IMR-90 (cell line): ENCODE measurements at regions not wholly inside any gene's neighbourhood (a gene's known extent, or its start where the extent isn't known, plus 50 kb on each side); places are given as distances from the start of the nearest gene placed in this dataset.

Source experiments
- ATAC-seq: fragments of 200-7000 bp; cut with Tn5 transposase; 2 replicates; pipeline ENCODE4 v1.9.1; 2020; ENCODE audit warnings: low read depth, mild to moderate bottlenecking, moderate library complexity
- BruUV-seq: library from RNA; stranded (reverse); fragments of 400-500 nt; replicated peaks from 2 replicates; lab custom pipeline; 2021; lab: Mats Ljungman, UMichigan
- CTCF ChIA-PET: fragments of 300-600 bp; formaldehyde crosslinking; extraction: SDS; loops from one replicate; lab custom pipeline; 2021; ENCODE audit warnings: antibody characterized with exemption; lab: Yijun Ruan, JAX
- POLR2A ChIA-PET: fragments of 300-600 bp; sonication (Branson Sonifier 250); formaldehyde crosslinking; loops from one replicate; lab custom pipeline; 2022; ENCODE audit warnings: antibody characterized with exemption; ENCODE audit not compliant: unreplicated experiment; lab: Charles Lee
- DNase-seq: peaks from one replicate; pipeline ENCODE4 v3.0.0; 2013
- H2AFZ ChIP-seq: replicated peaks from 2 replicates; pipeline ENCODE3; 2013; ENCODE audit warnings: low read length, mild to moderate bottlenecking; ENCODE audit not compliant: poor library complexity
- H2AK5ac ChIP-seq: 2 replicates; pipeline ENCODE4 v1.6.1; 2013; ENCODE audit warnings: low read depth, low read length, inconsistent platforms
- H2AK9ac ChIP-seq: replicated peaks from 2 replicates; pipeline ENCODE3; 2013; ENCODE audit warnings: mild to moderate bottlenecking, low read depth, low read length, moderate library complexity; ENCODE audit not compliant: poor library complexity
- H2BK120ac ChIP-seq: 2 replicates; pipeline ENCODE4 v1.6.1; 2013; ENCODE audit warnings: low read depth, low read length, inconsistent platforms
- H2BK15ac ChIP-seq: 3 replicates; pipeline ENCODE4 v1.6.1; 2013; ENCODE audit warnings: low read depth, low read length, inconsistent platforms
- H2BK20ac ChIP-seq: 2 replicates; pipeline ENCODE4 v1.6.1; 2013; ENCODE audit warnings: low read depth, mild to moderate bottlenecking, inconsistent platforms, low read length, moderate library complexity
- H2BK5ac ChIP-seq: 2 replicates; pipeline ENCODE4 v1.6.1; 2013; ENCODE audit warnings: mild to moderate bottlenecking, low read depth, low read length, inconsistent platforms; ENCODE audit not compliant: poor library complexity, severe bottlenecking
- H3K14ac ChIP-seq: replicated peaks from 2 replicates; pipeline ENCODE4 v1.6.1; 2013; ENCODE audit warnings: low read depth, low read length, inconsistent platforms
- H3K18ac ChIP-seq: 2 replicates; pipeline ENCODE4 v1.6.1; 2013; ENCODE audit warnings: low read depth, low read length, control low read depth
- H3K23ac ChIP-seq: 2 replicates; pipeline ENCODE4 v1.6.1; 2013; ENCODE audit warnings: low read depth, low read length, inconsistent platforms
- H3K27ac ChIP-seq: 2 replicates; pipeline ENCODE4 v1.5.1; 2013; ENCODE audit warnings: mild to moderate bottlenecking, control low read depth, low read length; ENCODE audit not compliant: insufficient read depth
- H3K27me3 ChIP-seq: 2 replicates; pipeline ENCODE4 v1.6.1; 2013; ENCODE audit warnings: low read length; ENCODE audit not compliant: control insufficient read depth, insufficient read depth
- H3K36me3 ChIP-seq: 2 replicates; pipeline ENCODE4 v1.6.1; 2013; ENCODE audit warnings: low read length, mixed read lengths; ENCODE audit not compliant: control insufficient read depth, insufficient read depth
- H3K4ac ChIP-seq: 2 replicates; pipeline ENCODE4 v1.6.1; 2013; ENCODE audit warnings: low read depth, low read length, inconsistent platforms
- H3K4me1 ChIP-seq: 2 replicates; pipeline ENCODE4 v1.6.1; 2013; ENCODE audit warnings: low read length, mixed read lengths; ENCODE audit not compliant: control insufficient read depth, insufficient read depth
- H3K4me2 ChIP-seq: 2 replicates; pipeline ENCODE4 v1.6.1; 2013; ENCODE audit warnings: low read depth, mild to moderate bottlenecking, control low read depth, low read length, moderate library complexity
- H3K4me3 ChIP-seq: 2 replicates; pipeline ENCODE4 v1.5.1; 2013; ENCODE audit warnings: low read depth, mild to moderate bottlenecking, control low read depth, low read length, moderate library complexity; ENCODE audit not compliant: insufficient read depth
- H3K56ac ChIP-seq: 2 replicates; pipeline ENCODE4 v1.6.1; 2013; ENCODE audit warnings: low read length, inconsistent platforms; ENCODE audit not compliant: insufficient read depth; ENCODE audit errors: extremely low read depth
- H3K79me1 ChIP-seq, 2 experiments: 2 replicates each; pipeline ENCODE4 v1.6.1; 2013; ENCODE audit warnings: low read length in 2 of 2, inconsistent platforms in 1 of 2, low read depth in 1 of 2
- H3K9ac ChIP-seq: 2 replicates; pipeline ENCODE4 v1.6.1; 2013; ENCODE audit warnings: low read depth, low read length, control low read depth
- H3K9me1 ChIP-seq: 2 replicates; pipeline ENCODE4 v1.6.1; 2013; ENCODE audit warnings: low read length, inconsistent platforms; ENCODE audit not compliant: insufficient read depth
- H3K9me3 ChIP-seq: 2 replicates; pipeline ENCODE4 v1.6.1; 2013; ENCODE audit warnings: low read length; ENCODE audit not compliant: control insufficient read depth, insufficient read depth
- H4K20me1 ChIP-seq: 2 replicates; pipeline ENCODE4 v1.6.1; 2013; ENCODE audit warnings: low read length, inconsistent platforms; ENCODE audit not compliant: insufficient read depth
- H4K5ac ChIP-seq: 2 replicates; pipeline ENCODE4 v1.6.1; 2013; ENCODE audit warnings: mild to moderate bottlenecking, low read depth, low read length, control low read depth
- H4K8ac ChIP-seq, 2 experiments: 2 replicates each; pipeline ENCODE4 v1.6.1; 2013; ENCODE audit warnings: low read depth in 2 of 2, low read length in 2 of 2, control low read depth in 1 of 2, inconsistent platforms in 1 of 2
- H4K91ac ChIP-seq: 2 replicates; pipeline ENCODE4 v1.6.1; 2013; ENCODE audit warnings: low read depth, low read length, inconsistent platforms; ENCODE audit not compliant: insufficient read depth
- BHLHE40 ChIP-seq: fragments of 150-350 bp; IDR thresholded peaks from 2 replicates; pipeline ENCODE4 v1.6.1; 2016; ENCODE audit warnings: mild to moderate bottlenecking, low read depth, low read length
- CEBPB ChIP-seq: IDR thresholded peaks from 2 replicates; pipeline ENCODE4 v1.6.1; 2012; ENCODE audit warnings: low read depth, low read length, improper control_type of control experiment
- CHD1 ChIP-seq: IDR thresholded peaks from 2 replicates; pipeline ENCODE4 v1.6.1; 2012; ENCODE audit warnings: low read depth, low read length, improper control_type of control experiment
- CTCF ChIP-seq: conservative IDR thresholded peaks from 2 replicates; pipeline ENCODE4 v1.5.1; 2012; ENCODE audit warnings: mild to moderate bottlenecking, low read depth, low read length, improper control_type of control experiment
- FOS ChIP-seq: fragments of 150-350 bp; IDR thresholded peaks from 2 replicates; pipeline ENCODE4 v1.6.1; 2016; ENCODE audit warnings: low read depth, low read length
- MAFK ChIP-seq: IDR thresholded peaks from 2 replicates; pipeline ENCODE4 v1.6.1; 2012; ENCODE audit warnings: low read depth, low read length, improper control_type of control experiment
- MAZ ChIP-seq: IDR thresholded peaks from 2 replicates; pipeline ENCODE4 v1.6.1; 2012; ENCODE audit warnings: low read depth, mild to moderate bottlenecking, low read length, improper control_type of control experiment, moderate library complexity, borderline replicate concordance
- MXI1 ChIP-seq: IDR thresholded peaks from 2 replicates; pipeline ENCODE4 v1.6.1; 2012; ENCODE audit warnings: low read depth, mild to moderate bottlenecking, low read length, moderate library complexity, borderline replicate concordance
- NFE2L2 ChIP-seq: fragments of 150-350 bp; IDR thresholded peaks from 2 replicates; pipeline ENCODE4 v1.6.1; 2016; ENCODE audit warnings: low read depth, mild to moderate bottlenecking, low read length
- POLR2A ChIP-seq: IDR thresholded peaks from 2 replicates; pipeline ENCODE4 v1.6.1; 2012; ENCODE audit warnings: mild to moderate bottlenecking, low read depth, low read length
- RAD21 ChIP-seq: IDR thresholded peaks from 2 replicates; pipeline ENCODE4 v1.6.1; 2012; ENCODE audit warnings: low read length, improper control_type of control experiment
- RCOR1 ChIP-seq: IDR thresholded peaks from 2 replicates; pipeline ENCODE4 v1.6.1; 2012; ENCODE audit warnings: mild to moderate bottlenecking, low read length, improper control_type of control experiment; ENCODE audit not compliant: insufficient replicate concordance
- RFX5 ChIP-seq: IDR thresholded peaks from 2 replicates; pipeline ENCODE4 v1.8.0; 2012; ENCODE audit warnings: low read depth, mild to moderate bottlenecking, low read length, moderate library complexity
- SMC3 ChIP-seq: fragments of 150-350 bp; IDR thresholded peaks from 2 replicates; pipeline ENCODE4 v1.6.1; 2016; ENCODE audit warnings: low read depth, mild to moderate bottlenecking, antibody characterized with exemption, low read length, moderate library complexity
- USF2 ChIP-seq: fragments of 150-350 bp; IDR thresholded peaks from 2 replicates; pipeline ENCODE4 v1.6.1; 2017; ENCODE audit warnings: mild to moderate bottlenecking, antibody characterized with exemption, low read length, low read depth
- WGBS, 2 experiments: methylation state at CpG; one replicate each; pipeline versions ENCODE4 v1.1.5 to v1.1.7; 2013; ENCODE audit warnings: missing lambda C conversion rate in 2 of 2; ENCODE audit not compliant: insufficient read length in 1 of 2; ENCODE audit errors: extremely low coverage in 2 of 2; 5-methylcytosine and 5-hydroxymethylcytosine counted together
- dilution Hi-C: fragments of 300-500 bp; cut with HindIII; formaldehyde crosslinking; loops from one replicate; pipeline ENCODE4 v1.14.3; 2018; ENCODE audit warnings: low sequenced_read_pairs; ENCODE audit not compliant: unreplicated experiment
- in situ Hi-C: fragments of 300-500 bp; cut with MboI; formaldehyde crosslinking; loops from 3 replicates; pipeline ENCODE4 v1.14.3; 2019; ENCODE audit warnings: low sequenced_read_pairs, inconsistent platforms, mixed read lengths
- intact Hi-C: fragments of 100-400 bp; cut with micrococcal nuclease; formaldehyde crosslinking; loops from 2 replicates; pipeline ENCODE4 v1.10.0; 2022
- TF ChIP-seq, protein P1 (sequence below): fragments of 150-350 bp; IDR thresholded peaks from 2 replicates; pipeline ENCODE4 v1.6.1; 2016; ENCODE audit warnings: low read depth, mild to moderate bottlenecking, low read length, moderate library complexity, borderline replicate concordance

DNA sequence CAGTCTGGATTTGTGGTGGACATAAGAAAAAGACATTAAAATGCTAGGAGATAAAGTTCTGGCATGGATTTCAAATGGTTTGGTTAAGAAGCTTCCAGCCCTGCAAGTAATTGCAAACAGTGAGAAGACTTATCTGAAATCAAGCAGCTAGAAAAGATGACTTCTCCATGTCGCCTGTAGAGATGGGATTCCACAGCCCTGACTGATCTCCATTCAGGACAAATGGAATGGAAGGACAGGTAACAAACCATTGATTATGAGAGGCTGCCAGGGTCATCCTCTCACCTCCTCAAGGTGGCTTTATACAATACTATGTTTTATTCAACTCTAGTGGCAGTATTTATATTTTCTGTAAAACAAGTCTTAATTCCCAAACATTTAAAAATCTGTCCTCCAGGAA lies 237.9 kb downstream of the HLX start:
- Histone ChIP-seq H2AK9ac (no peak overlapping the region), H3K9me3 (no peaks in the 10 kb centered on the region), H4K5ac (no peak overlapping the region), H3K9ac (no peak overlapping the region), H2BK15ac (no peak overlapping the region), H3K4me2 (no peak overlapping the region), H3K56ac (no peak overlapping the region), H3K27ac (no peak overlapping the region), H3K9me1 (peaks cover 7% of the 10 kb centered on the region; the same call in 1 of the 2 replicates), H3K79me1 (no peaks in the 10 kb centered on the region), H2AFZ (no peak overlapping the region), H3K4me3 (no peak overlapping the region), H2AK5ac (no peak overlapping the region), H2BK120ac (no peak overlapping the region), H4K91ac (no peak overlapping the region), H3K27me3 (no peaks in the 10 kb centered on the region), H3K18ac (no peak overlapping the region), H2BK20ac (no peak overlapping the region; the same call in 1 of the 2 replicates), H3K4ac (no peak overlapping the region), H3K23ac (no peak overlapping the region), H4K20me1 (no peaks in the 10 kb centered on the region), H3K4me1 (no peaks in the 10 kb centered on the region; the same call in 1 of the 2 replicates), H3K36me3 (no peaks in the 10 kb centered on the region), H3K14ac (no peak overlapping the region), H4K8ac (no peak overlapping the region), H2BK5ac (no peak overlapping the region)
- CTCF ChIA-PET: interaction anchor here (0.6 to 1.3 kb wide), 2 partner anchors 85 to 242 kb away, joined by 3 to 5 read pairs; no protein-coding TSS in a partner anchor
- no peak for DNase-seq
- no CpG with 5 or more reads among the region's 1 CpG for WGBS, 2 experiments
- no peak for ATAC-seq
- intact Hi-C loops: no loop called here
- POLR2A ChIA-PET: no interaction called here
- BruUV-seq: no TSS peak
- dilution Hi-C loops: no loop called here
- TF ChIP-seq MXI1 (no peak), USF2 (no peak), POLR2A (no peak), FOS (no peak), RFX5 (no peak), RAD21 (no peak), CEBPB (no peak), CHD1 (no peak), CTCF (no peak), MAFK (no peak), RCOR1 (no peak), MAZ (no peak), BHLHE40 (no peak), NFE2L2 (no peak), SMC3 (no peak)
- TF ChIP-seq, protein P1, sequence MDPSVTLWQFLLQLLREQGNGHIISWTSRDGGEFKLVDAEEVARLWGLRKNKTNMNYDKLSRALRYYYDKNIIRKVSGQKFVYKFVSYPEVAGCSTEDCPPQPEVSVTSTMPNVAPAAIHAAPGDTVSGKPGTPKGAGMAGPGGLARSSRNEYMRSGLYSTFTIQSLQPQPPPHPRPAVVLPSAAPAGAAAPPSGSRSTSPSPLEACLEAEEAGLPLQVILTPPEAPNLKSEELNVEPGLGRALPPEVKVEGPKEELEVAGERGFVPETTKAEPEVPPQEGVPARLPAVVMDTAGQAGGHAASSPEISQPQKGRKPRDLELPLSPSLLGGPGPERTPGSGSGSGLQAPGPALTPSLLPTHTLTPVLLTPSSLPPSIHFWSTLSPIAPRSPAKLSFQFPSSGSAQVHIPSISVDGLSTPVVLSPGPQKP: no peak
- in situ Hi-C loops: no loop called here
